HCT116 (cell line): ENCODE measurements at regions not wholly inside any gene's neighbourhood (a gene's known extent, or its start where the extent isn't known, plus 50 kb on each side); places are given as distances from the start of the nearest gene placed in this dataset.

Source experiments
- ATAC-seq: fragments of 200-7000 bp; cut with Tn5 transposase; 2 replicates; pipeline ENCODE4 v1.9.1; 2020; ENCODE audit warnings: mild to moderate bottlenecking, moderate library complexity
- BruUV-seq: library from RNA; stranded (reverse); fragments of 400-500 nt; replicated peaks from 2 replicates; lab custom pipeline; 2021; lab: Mats Ljungman, UMichigan
- CTCF ChIA-PET: fragments of 300-600 bp; sonication (Branson Sonifier 250); formaldehyde crosslinking; loops from one replicate; lab custom pipeline; 2021; ENCODE audit warnings: antibody characterized with exemption; lab: Charles Lee
- POLR2A ChIA-PET: fragments of 300-600, 350-600 bp; sonication (Branson Sonifier 250); formaldehyde crosslinking; loops from one replicate; lab custom pipeline; 2021; ENCODE audit warnings: antibody characterized with exemption; lab: Charles Lee
- RAD21 ChIA-PET, 2 experiments: fragments of 300-600 bp; sonication (Branson Sonifier 250); formaldehyde crosslinking; loops; one replicate each; lab custom pipeline; 2023; ENCODE audit warnings: low total read pairs in 2 of 2; ENCODE audit not compliant: uncharacterized antibody in 2 of 2, unreplicated experiment in 2 of 2, low non-redundant PET in 1 of 2; lab: Charles Lee
- DNase-seq: peaks from one replicate; pipeline ENCODE4 v3.0.0-alpha.2; 2010; ENCODE audit warnings: low read depth, low spot score
- H2AFZ ChIP-seq: fragments of 200-600 bp; shearing (Covaris generic), sonication (generic); 2 replicates; pipeline ENCODE4 v1.6.1; 2017; ENCODE audit warnings: low read depth, mixed run types, mixed read lengths, antibody characterized with exemption, low read length; ENCODE audit not compliant: poor library complexity, severe bottlenecking
- H3K27ac ChIP-seq: 2 replicates; pipeline ENCODE4 v1.5.1; 2012; ENCODE audit warnings: low read depth, low read length
- H3K27me3 ChIP-seq: fragments of 200-600 bp; sonication (generic); 2 replicates; pipeline ENCODE4 v1.6.1; 2016; ENCODE audit warnings: mixed run types, low read length, mixed read lengths; ENCODE audit not compliant: insufficient read depth
- H3K36me3 ChIP-seq, 2 experiments: fragments of 200-500 bp in 1 of 2; fragments of 200-600 bp in 1 of 2; sonication (Bioruptor generic) in 1 of 2; sonication (generic) in 1 of 2; 2 replicates each; pipeline versions ENCODE4 v1.5.1 to v1.6.1; 2014 to 2016; ENCODE audit warnings: low read length in 2 of 2, inconsistent platforms in 1 of 2, mixed read lengths in 1 of 2, mixed run types in 1 of 2; ENCODE audit not compliant: insufficient read depth in 2 of 2, control insufficient read depth in 1 of 2
- H3K4me1 ChIP-seq, 2 experiments: fragments of 200-600 bp in 1 of 2; sonication (generic) in 1 of 2; 2 replicates each; pipeline versions ENCODE4 v1.5.1 to v1.6.1; 2012 to 2017; ENCODE audit warnings: low read length in 2 of 2, inconsistent platforms in 1 of 2, mild to moderate bottlenecking in 1 of 2, mixed read lengths in 1 of 2, mixed run types in 1 of 2, moderate library complexity in 1 of 2; ENCODE audit not compliant: insufficient read depth in 2 of 2, control insufficient read depth in 1 of 2
- H3K4me2 ChIP-seq: fragments of 200-600 bp; sonication (generic); 2 replicates; pipeline ENCODE4 v1.6.1; 2017; ENCODE audit warnings: mixed run types, low read length, mixed read lengths
- H3K4me3 ChIP-seq, 2 experiments: fragments of 200-600 bp in 1 of 2; sonication (generic) in 1 of 2; replicated peaks in 1 of 2; 2 replicates each; pipeline ENCODE4 v1.5.1; 2011 to 2016; ENCODE audit warnings: low read length in 2 of 2, control low read depth in 1 of 2, low read depth in 1 of 2, mild to moderate bottlenecking in 1 of 2, mixed read lengths in 1 of 2, mixed run types in 1 of 2
- H3K79me2 ChIP-seq: fragments of 200-600 bp; sonication (generic); 2 replicates; pipeline ENCODE4 v1.6.1; 2017; ENCODE audit warnings: mild to moderate bottlenecking, mixed run types, low read length, moderate library complexity, mixed read lengths; ENCODE audit not compliant: insufficient read depth
- H3K9ac ChIP-seq: fragments of 200-600 bp; sonication (generic); 2 replicates; pipeline ENCODE4 v1.6.1; 2016; ENCODE audit warnings: low read length, mixed read lengths
- H3K9me2 ChIP-seq: fragments of 200-600 bp; sonication (generic), shearing (Covaris generic); 2 replicates; pipeline ENCODE4 v1.6.1; 2017; ENCODE audit warnings: mixed run types, mild to moderate bottlenecking, moderate library complexity; ENCODE audit not compliant: insufficient read depth
- H3K9me3 ChIP-seq, 2 experiments: fragments of 200-500 bp in 1 of 2; fragments of 200-600 bp in 1 of 2; sonication (Bioruptor generic) in 1 of 2; sonication (generic) in 1 of 2; 2 replicates each; pipeline ENCODE4 v1.6.1; 2014 to 2017; ENCODE audit warnings: low read length in 2 of 2, mixed read lengths in 2 of 2, inconsistent platforms in 1 of 2, low read depth in 1 of 2, mild to moderate bottlenecking in 1 of 2, mixed run types in 1 of 2, moderate library complexity in 1 of 2; ENCODE audit not compliant: control insufficient read depth in 1 of 2, insufficient read depth in 1 of 2
- H4K20me1 ChIP-seq: fragments of 200-600 bp; sonication (generic), shearing (Covaris generic); 2 replicates; pipeline ENCODE4 v1.6.1; 2017; ENCODE audit warnings: mixed run types, mild to moderate bottlenecking, moderate library complexity; ENCODE audit not compliant: insufficient read depth
- ATF3 ChIP-seq: IDR thresholded peaks from 2 replicates; pipeline ENCODE4 v1.6.1; 2012
- EGR1 ChIP-seq: IDR thresholded peaks from 2 replicates; pipeline ENCODE4 v1.6.1; 2012; ENCODE audit warnings: low read depth
- RAD21 ChIP-seq: IDR thresholded peaks from 2 replicates; pipeline ENCODE4 v1.6.1; 2012; ENCODE audit warnings: low read depth, mild to moderate bottlenecking
- SP1 ChIP-seq: IDR thresholded peaks from 2 replicates; pipeline ENCODE4 v1.6.1; 2012; ENCODE audit warnings: low read depth
- TCF7L2 ChIP-seq: IDR thresholded peaks from 2 replicates; pipeline ENCODE4 v1.7.0; 2011; ENCODE audit warnings: borderline replicate concordance, inconsistent platforms; ENCODE audit not compliant: insufficient read depth, insufficient read length; ENCODE audit errors: extremely low read depth
- YY1 ChIP-seq: IDR thresholded peaks from 2 replicates; pipeline ENCODE4 v1.6.1; 2011; ENCODE audit warnings: low read length, low read depth, moderate library complexity, mild to moderate bottlenecking; ENCODE audit not compliant: insufficient replicate concordance; ENCODE audit errors: extremely low read depth
- ZNF274 ChIP-seq: fragments of 200-500 bp; sonication (Bioruptor generic); IDR thresholded peaks from 2 replicates; pipeline ENCODE4 v1.6.1; 2014; ENCODE audit warnings: mild to moderate bottlenecking, low read depth, low read length, inconsistent platforms
- intact Hi-C: fragments of 100-400 bp; cut with micrococcal nuclease; formaldehyde crosslinking; loops from 2 replicates; pipeline ENCODE4 v1.10.0; 2022

- ChIA-PET POLR2A (no interaction called here), CTCF (no interaction called here), RAD21 (no interaction called here)
- no peak for ATAC-seq
- Histone ChIP-seq H3K9ac (no peak overlapping the region), H3K36me3 (no peaks in the 10 kb centered on the region), H3K9me3 (no peaks in the 10 kb centered on the region), H3K4me3 (no peak overlapping the region), H3K4me1 (no peaks in the 10 kb centered on the region), H2AFZ (no peak overlapping the region), H4K20me1 (no peaks in the 10 kb centered on the region), H3K9me2 (peaks cover 4% of the 10 kb centered on the region), H3K27me3 (no peaks in the 10 kb centered on the region), H3K27ac (no peak overlapping the region), H3K79me2 (no peaks in the 10 kb centered on the region), H3K4me2 (no peak overlapping the region)
- intact Hi-C loops = no loop called here
- DNase-seq = no peak
- no TSS peak for BruUV-seq
- TF ChIP-seq SP1 (no peak), ZNF274 (0 out of 2 replicates have a peak, but pooled peaks have one; percentile 12)
Measured at GRCh38 chr3:178277605-178278004, 258.6 kb upstream of the KCNMB2 start.

- Histone ChIP-seq H4K20me1 (no peaks in the 10 kb centered on the region), H3K9me3 (no peaks in the 10 kb centered on the region), H3K4me3 (no peak overlapping the region), H3K4me1 (no peaks in the 10 kb centered on the region), H3K27ac (no peak overlapping the region), H3K36me3 (no peaks in the 10 kb centered on the region), H3K79me2 (no peaks in the 10 kb centered on the region), H3K9ac (no peak overlapping the region), H3K9me2 (peaks cover 4% of the 10 kb centered on the region), H3K27me3 (no peaks in the 10 kb centered on the region), H2AFZ (no peak overlapping the region), H3K4me2 (no peak overlapping the region)
- ChIA-PET RAD21 (no interaction called here), POLR2A (no interaction called here), CTCF (no interaction called here)
- BruUV-seq = no TSS peak
- TF ChIP-seq EGR1 (no peak), SP1 (no peak), RAD21 (no peak), ATF3 (no peak), YY1 (no peak), TCF7L2 (no peak)
- intact Hi-C loops = no loop called here
- DNase-seq (no peak), ATAC-seq (no peak)
Measured at GRCh38 chr3:178283561-178283960, 252.7 kb upstream of the KCNMB2 start.
